HG02970 (cell line): ENCODE measurements at regions not wholly inside any gene's neighbourhood (a gene's known extent, or its start where the extent isn't known, plus 50 kb on each side); places are given as distances from the start of the nearest gene placed in this dataset.

Source experiments
- ATAC-seq: cut with Tn5 transposase; IDR thresholded peaks from one replicate; pipeline ENCODE4 v1.9.1; 2021; ENCODE audit warnings: mild to moderate bottlenecking, moderate library complexity, moderate number of reproducible peaks; ENCODE audit not compliant: unreplicated experiment, low FRiP score

DNA sequence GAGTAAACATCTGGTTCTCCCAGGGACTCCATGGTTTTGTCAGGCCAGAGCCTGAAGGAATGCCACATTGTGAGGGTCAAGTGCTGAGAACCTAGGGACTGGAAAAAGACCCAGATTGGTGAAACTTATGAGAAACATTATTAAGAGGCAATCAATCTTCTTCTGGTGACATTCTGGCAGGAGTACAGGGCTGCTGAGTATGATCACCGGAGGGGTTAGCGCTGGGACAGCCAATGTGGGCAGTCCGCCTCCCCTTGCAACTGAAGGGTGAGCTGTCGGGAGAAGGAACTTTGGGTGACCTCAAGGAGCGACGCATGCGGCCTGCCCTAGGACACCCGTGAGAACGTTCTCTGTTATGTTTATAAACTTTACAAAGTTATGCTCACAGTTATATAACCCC lies 429.0 kb downstream of the LMO4 start:
- no peak for ATAC-seq

DNA sequence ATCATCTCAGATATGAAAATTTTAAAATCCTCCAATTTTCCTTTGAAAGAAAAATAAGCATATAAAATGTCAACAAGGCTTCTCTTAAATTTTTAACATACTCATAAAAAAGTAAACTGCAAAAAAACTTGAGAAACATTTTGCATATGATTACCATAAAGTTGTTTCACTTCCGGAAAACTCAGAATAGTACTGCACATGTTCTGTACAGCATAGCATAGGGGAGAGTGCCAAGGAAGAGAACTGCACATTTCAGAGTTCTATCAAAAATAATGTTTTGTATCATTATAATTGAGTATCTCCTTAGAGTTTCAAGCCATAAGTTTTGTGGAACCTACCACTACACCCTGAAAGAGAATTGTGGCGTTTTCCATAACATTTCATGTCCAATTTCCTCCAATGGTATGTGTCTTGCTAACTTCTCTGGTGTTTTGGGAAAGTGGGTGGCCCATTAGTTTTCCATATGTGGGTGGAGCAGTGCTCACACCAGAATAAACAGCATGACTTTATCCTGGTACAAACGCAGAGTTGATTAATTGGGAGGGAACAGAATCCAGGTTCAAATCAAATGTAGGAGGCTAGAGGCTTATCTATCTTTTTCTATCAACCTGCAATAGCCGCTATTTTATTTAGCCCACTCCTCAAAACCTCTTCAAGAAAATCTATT lies 430.9 kb downstream of the LMO4 start:
- no peak for ATAC-seq

DNA sequence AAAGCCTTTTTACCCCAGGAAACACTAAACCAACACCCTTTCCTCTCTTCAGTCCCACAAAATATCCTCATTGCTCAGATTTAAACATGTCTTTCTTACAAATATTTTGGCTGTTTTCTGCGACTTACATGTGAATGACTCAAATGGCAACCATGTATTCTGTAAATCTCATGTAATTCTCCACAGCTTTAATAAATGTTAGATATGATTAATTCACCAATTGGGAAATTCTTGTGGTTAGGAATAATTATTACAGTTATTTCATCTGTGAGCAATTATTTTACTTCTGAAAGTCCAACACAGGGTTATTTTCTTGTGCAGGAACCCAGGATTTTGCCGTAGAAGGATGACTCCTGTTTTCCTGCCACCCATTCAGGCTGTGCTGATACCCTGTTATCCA lies 431.5 kb downstream of the LMO4 start:
- ATAC-seq: no peak

DNA sequence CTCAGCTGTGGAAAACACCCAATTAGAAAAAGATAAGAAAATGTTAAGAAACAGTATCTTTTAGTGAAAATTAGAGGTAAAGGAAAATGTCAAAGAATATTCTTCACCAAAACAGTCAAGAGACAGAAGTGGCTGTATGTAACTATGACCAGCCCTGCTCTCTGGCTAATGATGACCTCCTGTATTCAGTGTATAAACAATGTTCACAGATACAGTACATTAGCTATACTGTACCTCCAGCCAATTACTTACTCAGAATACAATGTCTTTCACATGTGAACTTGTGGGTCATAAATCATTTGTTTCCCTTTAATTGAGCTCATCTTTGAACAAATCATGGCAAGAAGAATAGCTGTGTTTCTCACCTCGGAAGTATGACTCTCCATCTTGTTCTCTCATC lies 432.0 kb downstream of the LMO4 start:
- no peak for ATAC-seq

DNA sequence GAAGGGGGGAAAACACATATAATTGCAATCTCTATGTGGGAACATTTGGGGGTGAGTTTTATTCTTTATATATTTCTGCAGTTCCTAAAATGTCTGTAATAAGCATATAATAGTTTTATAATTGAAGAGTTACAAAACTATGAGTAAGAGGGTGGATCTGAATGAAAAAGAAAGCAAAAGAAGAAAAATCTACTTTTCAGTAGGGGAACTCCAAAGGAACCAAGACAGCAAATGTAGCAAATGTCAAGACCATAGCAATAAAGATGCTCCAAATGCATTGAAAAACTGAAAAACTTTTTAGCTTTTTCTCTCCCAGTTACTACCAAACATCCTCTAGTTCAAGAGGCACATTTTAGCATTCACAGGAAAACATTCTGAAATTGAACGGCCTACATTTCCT lies 434.8 kb downstream of the LMO4 start:
- ATAC-seq: no peak

- ATAC-seq: no peak
Measured at GRCh38 chr1:87765057-87765680, 436.5 kb downstream of the LMO4 start.

DNA sequence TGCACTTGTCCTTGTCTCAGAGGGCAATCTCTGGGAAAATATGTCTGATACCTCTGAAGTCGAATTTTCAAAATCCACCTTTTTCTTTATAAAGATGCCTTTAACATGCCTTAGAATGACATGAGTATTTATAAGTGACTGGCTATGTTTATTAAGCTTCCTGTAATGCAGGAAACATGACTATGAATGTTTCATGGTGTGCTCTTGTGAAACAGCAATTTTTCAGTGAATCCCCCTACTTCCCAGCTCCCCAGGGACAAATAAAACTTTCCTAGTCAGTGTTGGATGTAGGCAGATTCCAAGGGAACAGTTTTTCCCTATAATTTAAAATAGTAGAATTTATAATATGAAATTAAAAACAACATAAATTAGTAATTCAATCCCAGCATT lies 437.0 kb downstream of the LMO4 start:
- no peak for ATAC-seq

DNA sequence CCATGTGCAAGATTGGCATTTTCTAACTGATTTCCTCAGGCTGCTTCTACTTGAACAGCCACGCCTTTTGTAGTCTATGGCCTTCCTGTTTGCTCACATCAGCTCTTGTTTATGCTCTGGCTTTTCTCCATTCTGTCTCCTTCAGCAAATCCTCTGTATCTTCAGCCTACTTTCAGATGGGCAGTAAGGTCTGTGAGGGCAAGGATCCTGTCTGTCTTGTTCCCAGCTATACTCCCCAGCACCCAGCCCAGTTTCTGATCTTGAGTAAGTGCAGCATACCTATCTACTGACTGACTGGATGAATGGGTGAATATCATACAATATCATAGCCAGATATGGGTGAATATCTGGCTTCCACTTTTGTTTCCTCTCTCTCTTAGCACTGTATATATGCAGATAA lies 438.1 kb downstream of the LMO4 start:
- ATAC-seq: no peak

- ATAC-seq: no peak
Measured at GRCh38 chr1:87778896-87779295, 450.2 kb downstream of the LMO4 start.

DNA sequence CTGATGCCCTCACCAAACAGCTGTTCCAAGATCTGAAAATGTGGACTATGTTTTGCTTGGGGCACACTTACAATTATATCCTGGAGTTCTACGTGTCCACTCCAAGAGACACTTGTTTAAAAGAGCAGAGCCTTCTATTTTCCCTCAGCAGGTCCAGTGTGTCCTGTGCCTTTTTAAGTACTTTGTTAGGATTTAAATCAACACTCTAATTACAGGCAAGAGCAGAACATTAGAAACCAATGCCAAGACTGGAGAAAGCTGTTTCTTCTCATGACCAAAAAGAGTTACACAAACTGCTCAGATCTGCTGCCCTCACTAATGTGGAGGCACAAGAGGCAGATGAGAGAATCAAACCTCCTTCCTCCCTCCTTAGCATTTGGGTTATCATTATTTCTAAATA lies 452.9 kb downstream of the LMO4 start:
- no peak for ATAC-seq

GRCh38 chr1:87783315-87783714 lies 454.6 kb downstream of the LMO4 start:
- ATAC-seq: no peak

DNA sequence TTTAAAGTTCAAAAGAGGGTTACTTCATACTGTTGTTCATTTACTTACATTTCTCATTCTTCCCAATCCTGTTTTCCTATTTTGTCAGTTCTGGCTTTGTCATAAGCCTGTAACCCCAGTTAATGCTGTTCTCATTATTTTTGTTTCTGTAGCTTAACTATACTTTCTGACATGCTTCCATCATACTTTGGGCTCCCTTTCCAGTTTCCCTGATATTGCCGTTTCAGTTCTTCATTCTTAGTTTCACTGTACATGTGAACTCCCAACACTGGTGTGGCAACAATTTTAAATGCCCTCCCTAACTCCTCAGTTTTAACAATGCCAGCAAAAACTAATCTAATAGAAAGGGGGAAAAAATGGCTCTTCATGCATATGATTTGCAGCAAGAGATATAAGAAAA lies 456.7 kb downstream of the LMO4 start:
- ATAC-seq: no peak

GRCh38 chr1:87786229-87786628 lies 457.5 kb downstream of the LMO4 start:
- ATAC-seq: no peak

GRCh38 chr1:87786861-87787545 lies 458.3 kb downstream of the LMO4 start:
- ATAC-seq: no peak

DNA sequence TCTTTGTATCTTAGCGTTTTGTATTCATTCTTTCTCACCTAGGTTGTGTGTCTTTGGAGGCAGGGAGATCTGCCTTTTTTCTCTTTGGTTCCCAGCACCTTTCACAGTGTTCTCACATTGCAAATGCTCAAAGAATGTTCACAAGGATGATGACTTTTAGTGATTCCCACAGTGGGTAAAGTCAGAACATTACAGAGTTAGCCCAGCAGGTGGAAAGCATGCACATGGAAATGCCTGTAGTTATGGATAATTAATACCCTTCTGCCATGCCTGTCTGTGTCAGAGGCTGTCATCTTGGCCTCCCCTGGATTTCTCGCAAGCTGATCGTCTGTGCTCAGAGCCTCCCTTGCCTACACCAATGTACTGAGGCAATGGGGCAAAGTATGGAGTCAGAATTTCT lies 458.9 kb downstream of the LMO4 start:
- ATAC-seq: no peak

GRCh38 chr1:87790756-87791155 lies 462.1 kb downstream of the LMO4 start:
- no peak for ATAC-seq

DNA sequence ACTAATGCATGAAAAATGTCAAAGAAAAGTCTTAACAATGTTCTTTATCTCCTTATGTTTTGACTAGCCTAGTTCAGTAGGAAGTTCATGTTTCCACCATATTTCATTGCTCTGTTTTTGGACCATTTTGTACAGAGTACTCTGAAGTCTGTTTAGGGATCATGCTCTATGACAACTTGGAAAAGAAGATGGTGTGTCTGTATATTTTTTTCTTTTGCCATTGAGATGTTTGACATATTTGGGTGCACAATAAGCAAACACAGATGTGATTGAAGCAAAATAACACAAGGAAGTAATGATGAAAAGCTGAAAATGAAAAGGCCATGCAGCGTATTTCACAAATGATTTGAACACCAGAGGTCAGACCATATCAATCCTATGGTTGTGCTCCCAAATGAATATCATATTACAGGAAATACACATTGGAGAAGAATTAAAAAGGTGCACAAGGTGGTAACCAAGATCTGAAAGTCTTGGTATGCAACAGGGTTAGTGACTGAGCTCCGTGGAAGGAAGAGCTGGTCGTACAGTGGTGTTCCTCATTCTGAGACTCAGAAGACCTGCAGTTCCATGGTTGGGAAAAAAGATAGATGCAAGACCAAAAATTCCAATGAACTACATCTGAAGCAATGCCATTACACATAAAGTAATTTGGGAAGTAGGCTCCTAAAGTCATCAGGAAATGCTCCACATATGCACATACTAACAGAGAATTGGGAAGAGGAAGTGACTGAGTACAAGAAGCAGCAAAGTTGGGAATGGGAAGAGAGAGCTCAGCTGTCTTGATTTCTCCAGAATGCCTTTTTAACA lies 463.5 kb downstream of the LMO4 start:
- no peak for ATAC-seq

- ATAC-seq: no peak
Measured at GRCh38 chr1:87794788-87795614, 466.3 kb downstream of the LMO4 start.

GRCh38 chr1:87795615-87796337 lies 467.1 kb downstream of the LMO4 start:
- no peak for ATAC-seq

- no peak for ATAC-seq
Measured at GRCh38 chr1:87796471-87796901, 467.8 kb downstream of the LMO4 start.
